GM23338 (cell line): ENCODE measurements at regions not wholly inside any gene's neighbourhood (a gene's known extent, or its start where the extent isn't known, plus 50 kb on each side); places are given as distances from the start of the nearest gene placed in this dataset.

Experiments
- ATAC-seq: fragments of 200-7000 bp; cut with Tn5 transposase; 3 replicates; pipeline ENCODE4 v1.9.1; 2020
- DNase-seq: peaks from one replicate; pipeline ENCODE4 v3.0.0-alpha.2; 2015; ENCODE audit warnings: low spot score
- H2AFZ ChIP-seq: fragments of 200-600 bp; sonication (generic); 2 replicates; pipeline ENCODE4 v1.8.0; 2016; ENCODE audit warnings: antibody characterized with exemption, mild to moderate bottlenecking, moderate library complexity
- H3F3A ChIP-seq: fragments of 200-600 bp; sonication (generic); replicated peaks from 2 replicates; pipeline ENCODE4 v1.8.0; 2017; ENCODE audit warnings: antibody characterized with exemption, mixed run types, low read depth
- H3K27ac ChIP-seq: fragments of 200-600 bp; sonication (generic); 2 replicates; pipeline ENCODE4 v1.6.1; 2016; ENCODE audit warnings: low read depth
- H3K27me3 ChIP-seq: fragments of 200-600 bp; sonication (generic); 2 replicates; pipeline ENCODE4 v1.8.0; 2016; ENCODE audit warnings: mild to moderate bottlenecking, mixed run types, moderate library complexity; ENCODE audit not compliant: insufficient read depth
- H3K36me3 ChIP-seq: fragments of 200-600 bp; sonication (generic); 2 replicates; pipeline ENCODE4 v1.8.0; 2016; ENCODE audit warnings: mild to moderate bottlenecking; ENCODE audit not compliant: insufficient read depth
- H3K4me1 ChIP-seq: fragments of 200-600 bp; sonication (generic); 2 replicates; pipeline ENCODE4 v1.8.0; 2016; ENCODE audit warnings: mild to moderate bottlenecking, moderate library complexity; ENCODE audit not compliant: insufficient read depth
- H3K4me2 ChIP-seq: fragments of 200-600 bp; sonication (generic); 2 replicates; pipeline ENCODE4 v1.7.1; 2017; ENCODE audit warnings: mixed run types
- H3K4me3 ChIP-seq: fragments of 200-600 bp; sonication (generic); 2 replicates; pipeline ENCODE4 v1.6.1; 2016; ENCODE audit warnings: mixed run types
- H3K79me2 ChIP-seq: fragments of 200-600 bp; sonication (generic); replicated peaks from 2 replicates; pipeline ENCODE4 v1.8.0; 2017; ENCODE audit warnings: mild to moderate bottlenecking; ENCODE audit not compliant: insufficient read depth
- H3K9me2 ChIP-seq: fragments of 200-600 bp; sonication (generic); 2 replicates; pipeline ENCODE4 v1.8.0; 2017; ENCODE audit not compliant: insufficient read depth
- H4K20me1 ChIP-seq: fragments of 200-600 bp; sonication (generic); replicated peaks from 2 replicates; pipeline ENCODE4 v1.8.0; 2017; ENCODE audit warnings: mild to moderate bottlenecking; ENCODE audit not compliant: insufficient read depth
- H3K27ac Mint-ChIP-seq: 2 replicates; pipeline ENCODE4 v1.8.0; 2020; ENCODE audit warnings: inconsistent platforms, mild to moderate bottlenecking, moderate library complexity, mixed read lengths
- H3K27me3 Mint-ChIP-seq: 3 replicates; pipeline ENCODE4 v1.8.0; 2022; ENCODE audit warnings: low read depth, mild to moderate bottlenecking, moderate library complexity, mixed read lengths, inconsistent platforms; ENCODE audit not compliant: insufficient read depth, poor library complexity
- H3K36me3 Mint-ChIP-seq: 3 replicates; pipeline ENCODE4 v1.8.0; 2021; ENCODE audit warnings: low read depth, mild to moderate bottlenecking, inconsistent platforms, moderate library complexity, mixed read lengths
- H3K4me1 Mint-ChIP-seq: 3 replicates; pipeline ENCODE4 v1.8.0; 2020; ENCODE audit warnings: mild to moderate bottlenecking, inconsistent platforms, mixed read lengths
- H3K4me3 Mint-ChIP-seq: 3 replicates; pipeline ENCODE4 v1.8.0; 2021; ENCODE audit warnings: moderate library complexity, mild to moderate bottlenecking, inconsistent platforms, mixed read lengths
- H3K9me3 Mint-ChIP-seq: 3 replicates; pipeline ENCODE4 v1.8.0; 2020; ENCODE audit warnings: moderate library complexity, mild to moderate bottlenecking, inconsistent platforms, mixed read lengths
- CREB1 ChIP-seq: fragments of 250-450 bp; sonication (Bioruptor Pico); IDR thresholded peaks from 2 replicates; pipeline ENCODE4 v1.5.0; 2020; ENCODE audit warnings: low read depth, mild to moderate bottlenecking, moderate library complexity
- EZH2 ChIP-seq: fragments of 200-600 bp; sonication (generic); IDR thresholded peaks from one replicate; pipeline ENCODE4 v1.8.0; 2017; ENCODE audit warnings: antibody characterized with exemption, mild to moderate bottlenecking, low read depth; ENCODE audit not compliant: unreplicated experiment
- EZH2phosphoT487 ChIP-seq: fragments of 200-600 bp; sonication (generic); IDR thresholded peaks from one replicate; pipeline ENCODE4 v1.8.1; 2018; ENCODE audit warnings: antibody characterized with exemption; ENCODE audit not compliant: unreplicated experiment
- JUNB ChIP-seq: IDR thresholded peaks from one replicate; pipeline ENCODE4 v1.6.1; 2016; ENCODE audit warnings: antibody characterized with exemption; ENCODE audit not compliant: unreplicated experiment
- NANOG ChIP-seq: IDR thresholded peaks from 2 replicates; pipeline ENCODE4 v1.6.1; 2016; ENCODE audit warnings: antibody characterized with exemption, borderline replicate concordance
- POLR2AphosphoS5 ChIP-seq: IDR thresholded peaks from 2 replicates; pipeline ENCODE4 v1.6.1; 2016; ENCODE audit warnings: antibody characterized with exemption, low read depth
- STAT1 ChIP-seq: IDR thresholded peaks from one replicate; pipeline ENCODE4 v1.6.1; 2016; ENCODE audit warnings: antibody characterized with exemption; ENCODE audit not compliant: unreplicated experiment
- ZNF114 ChIP-seq: fragments of 250-450 bp; sonication (Bioruptor Pico); IDR thresholded peaks from 2 replicates; pipeline ENCODE4 v1.5.0; 2020; ENCODE audit warnings: mild to moderate bottlenecking, moderate library complexity
- ZNF331 ChIP-seq: fragments of 250-450 bp; sonication (Bioruptor Pico); IDR thresholded peaks from 2 replicates; pipeline ENCODE4 v1.5.0; 2020; ENCODE audit warnings: low read depth, mild to moderate bottlenecking, moderate library complexity
- TF ChIP-seq, protein P1 (sequence below): fragments of 250-450 bp; sonication (Bioruptor Pico); IDR thresholded peaks from 2 replicates; pipeline ENCODE4 v1.5.0; 2020; ENCODE audit warnings: mild to moderate bottlenecking, moderate library complexity
- TF ChIP-seq, protein P2 (sequence below): IDR thresholded peaks from one replicate; pipeline ENCODE4 v1.6.1; 2018; ENCODE audit warnings: antibody characterized with exemption; ENCODE audit not compliant: unreplicated experiment
- TF ChIP-seq, protein P3 (sequence below), 2 experiments: fragments of 200-600 bp in 1 of 2; sonication (generic) in 1 of 2; conservative IDR thresholded peaks; 2 replicates each; pipeline versions ENCODE4 v1.5.1 to v1.6.1; 2016 to 2017; ENCODE audit warnings: antibody characterized with exemption in 2 of 2, low read depth in 2 of 2, mild to moderate bottlenecking in 2 of 2, moderate library complexity in 1 of 2
- TF ChIP-seq, protein P4 (sequence below): IDR thresholded peaks from 2 replicates; pipeline ENCODE4 v1.6.1; 2016; ENCODE audit warnings: antibody characterized with exemption

DNA sequence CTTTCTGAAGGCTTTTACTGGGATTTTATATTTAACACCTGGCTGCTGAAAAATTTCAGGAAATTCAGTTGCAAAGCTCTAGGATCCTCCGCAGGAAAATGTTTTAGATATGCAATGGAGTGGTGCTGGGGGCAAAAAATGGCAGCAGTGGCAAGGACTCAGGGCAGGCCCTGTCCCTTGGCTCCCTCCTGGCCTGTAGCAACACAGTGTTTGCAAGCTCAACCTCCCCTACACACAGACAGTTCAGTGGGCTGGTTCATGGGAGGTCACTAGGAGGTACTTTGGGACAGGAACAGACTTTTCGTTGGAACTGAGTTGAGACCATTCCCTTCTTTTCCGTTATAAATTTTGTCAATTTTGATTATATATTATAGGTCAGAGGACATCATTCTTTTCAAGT is 270.4 kb downstream of the ADAMTS20 start:
- DNase-seq = no peak

More for the DNA sequence above, 270.4 kb downstream of the ADAMTS20 start:
- H3K36me3 Mint-ChIP-seq = peaks cover 13% of the 10 kb centered on the region
- Histone ChIP-seq H4K20me1 (no peaks in the 10 kb centered on the region), H3K27me3 (no peaks in the 10 kb centered on the region), H3K9me2 (no peaks in the 10 kb centered on the region; the same call in 1 of the 2 replicates), H3F3A (no peaks in the 10 kb centered on the region), H3K27ac (no peak overlapping the region), H3K79me2 (no peaks in the 10 kb centered on the region), H3K4me1 (peaks cover 9% of the 10 kb centered on the region; the same call in 1 of the 2 replicates), H3K4me3 (no peak overlapping the region), H2AFZ (peak overlapping the region; percentile 40; the same call in 1 of the 2 replicates), H3K36me3 (no peaks in the 10 kb centered on the region), H3K4me2 (no peak overlapping the region)
- H3K27ac Mint-ChIP-seq = peak overlapping the region; percentile 38; the same call in 1 of the 2 replicates
- no peak overlapping the region for H3K4me3 Mint-ChIP-seq
- peaks cover 12% of the 10 kb centered on the region for H3K9me3 Mint-ChIP-seq
- peak; percentile 71 for ATAC-seq
- peaks cover 2% of the 10 kb centered on the region for H3K27me3 Mint-ChIP-seq
- no peak for TF ChIP-seq STAT1
- no peak for TF ChIP-seq JUNB
- TF ChIP-seq ZNF331 (CRISPR knock-in tag) = no peak
- no peak for TF ChIP-seq EZH2
- TF ChIP-seq, protein P1, sequence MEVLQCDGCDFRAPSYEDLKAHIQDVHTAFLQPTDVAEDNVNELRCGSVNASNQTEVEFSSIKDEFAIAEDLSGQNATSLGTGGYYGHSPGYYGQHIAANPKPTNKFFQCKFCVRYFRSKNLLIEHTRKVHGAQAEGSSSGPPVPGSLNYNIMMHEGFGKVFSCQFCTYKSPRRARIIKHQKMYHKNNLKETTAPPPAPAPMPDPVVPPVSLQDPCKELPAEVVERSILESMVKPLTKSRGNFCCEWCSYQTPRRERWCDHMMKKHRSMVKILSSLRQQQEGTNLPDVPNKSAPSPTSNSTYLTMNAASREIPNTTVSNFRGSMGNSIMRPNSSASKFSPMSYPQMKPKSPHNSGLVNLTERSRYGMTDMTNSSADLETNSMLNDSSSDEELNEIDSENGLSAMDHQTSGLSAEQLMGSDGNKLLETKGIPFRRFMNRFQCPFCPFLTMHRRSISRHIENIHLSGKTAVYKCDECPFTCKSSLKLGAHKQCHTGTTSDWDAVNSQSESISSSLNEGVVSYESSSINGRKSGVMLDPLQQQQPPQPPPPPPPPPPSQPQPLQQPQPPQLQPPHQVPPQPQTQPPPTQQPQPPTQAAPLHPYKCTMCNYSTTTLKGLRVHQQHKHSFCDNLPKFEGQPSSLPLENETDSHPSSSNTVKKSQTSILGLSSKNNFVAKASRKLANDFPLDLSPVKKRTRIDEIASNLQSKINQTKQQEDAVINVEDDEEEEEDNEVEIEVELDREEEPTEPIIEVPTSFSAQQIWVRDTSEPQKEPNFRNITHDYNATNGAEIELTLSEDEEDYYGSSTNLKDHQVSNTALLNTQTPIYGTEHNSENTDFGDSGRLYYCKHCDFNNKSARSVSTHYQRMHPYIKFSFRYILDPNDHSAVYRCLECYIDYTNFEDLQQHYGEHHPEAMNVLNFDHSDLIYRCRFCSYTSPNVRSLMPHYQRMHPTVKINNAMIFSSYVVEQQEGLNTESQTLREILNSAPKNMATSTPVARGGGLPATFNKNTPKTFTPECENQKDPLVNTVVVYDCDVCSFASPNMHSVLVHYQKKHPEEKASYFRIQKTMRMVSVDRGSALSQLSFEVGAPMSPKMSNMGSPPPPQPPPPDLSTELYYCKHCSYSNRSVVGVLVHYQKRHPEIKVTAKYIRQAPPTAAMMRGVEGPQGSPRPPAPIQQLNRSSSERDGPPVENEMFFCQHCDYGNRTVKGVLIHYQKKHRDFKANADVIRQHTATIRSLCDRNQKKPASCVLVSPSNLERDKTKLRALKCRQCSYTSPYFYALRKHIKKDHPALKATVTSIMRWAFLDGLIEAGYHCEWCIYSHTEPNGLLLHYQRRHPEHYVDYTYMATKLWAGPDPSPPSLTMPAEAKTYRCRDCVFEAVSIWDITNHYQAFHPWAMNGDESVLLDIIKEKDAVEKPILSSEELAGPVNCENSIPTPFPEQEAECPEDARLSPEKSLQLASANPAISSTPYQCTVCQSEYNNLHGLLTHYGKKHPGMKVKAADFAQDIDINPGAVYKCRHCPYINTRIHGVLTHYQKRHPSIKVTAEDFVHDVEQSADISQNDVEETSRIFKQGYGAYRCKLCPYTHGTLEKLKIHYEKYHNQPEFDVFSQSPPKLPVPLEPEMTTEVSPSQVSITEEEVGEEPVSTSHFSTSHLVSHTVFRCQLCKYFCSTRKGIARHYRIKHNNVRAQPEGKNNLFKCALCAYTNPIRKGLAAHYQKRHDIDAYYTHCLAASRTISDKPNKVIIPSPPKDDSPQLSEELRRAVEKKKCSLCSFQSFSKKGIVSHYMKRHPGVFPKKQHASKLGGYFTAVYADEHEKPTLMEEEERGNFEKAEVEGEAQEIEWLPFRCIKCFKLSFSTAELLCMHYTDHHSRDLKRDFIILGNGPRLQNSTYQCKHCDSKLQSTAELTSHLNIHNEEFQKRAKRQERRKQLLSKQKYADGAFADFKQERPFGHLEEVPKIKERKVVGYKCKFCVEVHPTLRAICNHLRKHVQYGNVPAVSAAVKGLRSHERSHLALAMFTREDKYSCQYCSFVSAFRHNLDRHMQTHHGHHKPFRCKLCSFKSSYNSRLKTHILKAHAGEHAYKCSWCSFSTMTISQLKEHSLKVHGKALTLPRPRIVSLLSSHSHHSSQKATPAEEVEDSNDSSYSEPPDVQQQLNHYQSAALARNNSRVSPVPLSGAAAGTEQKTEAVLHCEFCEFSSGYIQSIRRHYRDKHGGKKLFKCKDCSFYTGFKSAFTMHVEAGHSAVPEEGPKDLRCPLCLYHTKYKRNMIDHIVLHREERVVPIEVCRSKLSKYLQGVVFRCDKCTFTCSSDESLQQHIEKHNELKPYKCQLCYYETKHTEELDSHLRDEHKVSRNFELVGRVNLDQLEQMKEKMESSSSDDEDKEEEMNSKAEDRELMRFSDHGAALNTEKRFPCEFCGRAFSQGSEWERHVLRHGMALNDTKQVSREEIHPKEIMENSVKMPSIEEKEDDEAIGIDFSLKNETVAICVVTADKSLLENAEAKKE (CRISPR knock-in tag) = no peak
- TF ChIP-seq, protein P2, sequence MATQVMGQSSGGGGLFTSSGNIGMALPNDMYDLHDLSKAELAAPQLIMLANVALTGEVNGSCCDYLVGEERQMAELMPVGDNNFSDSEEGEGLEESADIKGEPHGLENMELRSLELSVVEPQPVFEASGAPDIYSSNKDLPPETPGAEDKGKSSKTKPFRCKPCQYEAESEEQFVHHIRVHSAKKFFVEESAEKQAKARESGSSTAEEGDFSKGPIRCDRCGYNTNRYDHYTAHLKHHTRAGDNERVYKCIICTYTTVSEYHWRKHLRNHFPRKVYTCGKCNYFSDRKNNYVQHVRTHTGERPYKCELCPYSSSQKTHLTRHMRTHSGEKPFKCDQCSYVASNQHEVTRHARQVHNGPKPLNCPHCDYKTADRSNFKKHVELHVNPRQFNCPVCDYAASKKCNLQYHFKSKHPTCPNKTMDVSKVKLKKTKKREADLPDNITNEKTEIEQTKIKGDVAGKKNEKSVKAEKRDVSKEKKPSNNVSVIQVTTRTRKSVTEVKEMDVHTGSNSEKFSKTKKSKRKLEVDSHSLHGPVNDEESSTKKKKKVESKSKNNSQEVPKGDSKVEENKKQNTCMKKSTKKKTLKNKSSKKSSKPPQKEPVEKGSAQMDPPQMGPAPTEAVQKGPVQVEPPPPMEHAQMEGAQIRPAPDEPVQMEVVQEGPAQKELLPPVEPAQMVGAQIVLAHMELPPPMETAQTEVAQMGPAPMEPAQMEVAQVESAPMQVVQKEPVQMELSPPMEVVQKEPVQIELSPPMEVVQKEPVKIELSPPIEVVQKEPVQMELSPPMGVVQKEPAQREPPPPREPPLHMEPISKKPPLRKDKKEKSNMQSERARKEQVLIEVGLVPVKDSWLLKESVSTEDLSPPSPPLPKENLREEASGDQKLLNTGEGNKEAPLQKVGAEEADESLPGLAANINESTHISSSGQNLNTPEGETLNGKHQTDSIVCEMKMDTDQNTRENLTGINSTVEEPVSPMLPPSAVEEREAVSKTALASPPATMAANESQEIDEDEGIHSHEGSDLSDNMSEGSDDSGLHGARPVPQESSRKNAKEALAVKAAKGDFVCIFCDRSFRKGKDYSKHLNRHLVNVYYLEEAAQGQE = no peak
- TF ChIP-seq POLR2AphosphoS5 = no peak
- TF ChIP-seq ZNF114 = no peak
- no peak for TF ChIP-seq CREB1 (CRISPR knock-in tag)
- no peak for TF ChIP-seq NANOG
- TF ChIP-seq, protein P3, sequence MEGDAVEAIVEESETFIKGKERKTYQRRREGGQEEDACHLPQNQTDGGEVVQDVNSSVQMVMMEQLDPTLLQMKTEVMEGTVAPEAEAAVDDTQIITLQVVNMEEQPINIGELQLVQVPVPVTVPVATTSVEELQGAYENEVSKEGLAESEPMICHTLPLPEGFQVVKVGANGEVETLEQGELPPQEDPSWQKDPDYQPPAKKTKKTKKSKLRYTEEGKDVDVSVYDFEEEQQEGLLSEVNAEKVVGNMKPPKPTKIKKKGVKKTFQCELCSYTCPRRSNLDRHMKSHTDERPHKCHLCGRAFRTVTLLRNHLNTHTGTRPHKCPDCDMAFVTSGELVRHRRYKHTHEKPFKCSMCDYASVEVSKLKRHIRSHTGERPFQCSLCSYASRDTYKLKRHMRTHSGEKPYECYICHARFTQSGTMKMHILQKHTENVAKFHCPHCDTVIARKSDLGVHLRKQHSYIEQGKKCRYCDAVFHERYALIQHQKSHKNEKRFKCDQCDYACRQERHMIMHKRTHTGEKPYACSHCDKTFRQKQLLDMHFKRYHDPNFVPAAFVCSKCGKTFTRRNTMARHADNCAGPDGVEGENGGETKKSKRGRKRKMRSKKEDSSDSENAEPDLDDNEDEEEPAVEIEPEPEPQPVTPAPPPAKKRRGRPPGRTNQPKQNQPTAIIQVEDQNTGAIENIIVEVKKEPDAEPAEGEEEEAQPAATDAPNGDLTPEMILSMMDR (conservative IDR thresholded peaks at IDR 0.05; ENCODE audit: low read depth in 2 of 2) = no peak
- no peak for TF ChIP-seq EZH2phosphoT487
- TF ChIP-seq, protein P4, sequence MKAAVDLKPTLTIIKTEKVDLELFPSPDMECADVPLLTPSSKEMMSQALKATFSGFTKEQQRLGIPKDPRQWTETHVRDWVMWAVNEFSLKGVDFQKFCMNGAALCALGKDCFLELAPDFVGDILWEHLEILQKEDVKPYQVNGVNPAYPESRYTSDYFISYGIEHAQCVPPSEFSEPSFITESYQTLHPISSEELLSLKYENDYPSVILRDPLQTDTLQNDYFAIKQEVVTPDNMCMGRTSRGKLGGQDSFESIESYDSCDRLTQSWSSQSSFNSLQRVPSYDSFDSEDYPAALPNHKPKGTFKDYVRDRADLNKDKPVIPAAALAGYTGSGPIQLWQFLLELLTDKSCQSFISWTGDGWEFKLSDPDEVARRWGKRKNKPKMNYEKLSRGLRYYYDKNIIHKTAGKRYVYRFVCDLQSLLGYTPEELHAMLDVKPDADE = no peak
- peaks cover 10% of the 10 kb centered on the region; the same call in 2 of the 3 replicates for H3K4me1 Mint-ChIP-seq
